ENCODE measurements at regions not wholly inside any gene's neighbourhood (a gene's known extent, or its start where the extent isn't known, plus 50 kb on each side); places are given as distances from the start of the nearest gene placed in this dataset.

DNA sequence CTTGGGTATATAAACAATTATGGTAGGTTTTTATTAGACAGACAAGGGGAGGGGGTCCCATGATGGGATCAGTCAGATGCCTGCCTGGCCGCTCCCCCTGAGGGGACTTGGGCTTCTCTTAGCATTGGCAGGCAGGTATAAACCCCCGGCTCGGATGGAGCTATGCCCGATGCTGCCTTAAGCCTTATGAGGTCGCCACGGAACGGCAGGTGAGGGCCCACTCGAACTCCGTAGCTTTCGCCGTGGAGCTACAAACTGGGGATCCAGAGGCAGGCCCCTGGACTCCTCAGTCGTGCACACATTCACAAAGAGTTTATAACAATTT lies 148.8 kb downstream of the TRIM27 start:
- TF ChIP-seq, protein P1, sequence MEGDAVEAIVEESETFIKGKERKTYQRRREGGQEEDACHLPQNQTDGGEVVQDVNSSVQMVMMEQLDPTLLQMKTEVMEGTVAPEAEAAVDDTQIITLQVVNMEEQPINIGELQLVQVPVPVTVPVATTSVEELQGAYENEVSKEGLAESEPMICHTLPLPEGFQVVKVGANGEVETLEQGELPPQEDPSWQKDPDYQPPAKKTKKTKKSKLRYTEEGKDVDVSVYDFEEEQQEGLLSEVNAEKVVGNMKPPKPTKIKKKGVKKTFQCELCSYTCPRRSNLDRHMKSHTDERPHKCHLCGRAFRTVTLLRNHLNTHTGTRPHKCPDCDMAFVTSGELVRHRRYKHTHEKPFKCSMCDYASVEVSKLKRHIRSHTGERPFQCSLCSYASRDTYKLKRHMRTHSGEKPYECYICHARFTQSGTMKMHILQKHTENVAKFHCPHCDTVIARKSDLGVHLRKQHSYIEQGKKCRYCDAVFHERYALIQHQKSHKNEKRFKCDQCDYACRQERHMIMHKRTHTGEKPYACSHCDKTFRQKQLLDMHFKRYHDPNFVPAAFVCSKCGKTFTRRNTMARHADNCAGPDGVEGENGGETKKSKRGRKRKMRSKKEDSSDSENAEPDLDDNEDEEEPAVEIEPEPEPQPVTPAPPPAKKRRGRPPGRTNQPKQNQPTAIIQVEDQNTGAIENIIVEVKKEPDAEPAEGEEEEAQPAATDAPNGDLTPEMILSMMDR (IDR thresholded peaks at IDR 0.05 in 4 of 5, conservative IDR thresholded peaks at IDR 0.05 in 1 of 5) = no peak
- no peak for TF ChIP-seq POLR2A (IDR thresholded peaks at IDR 0.05)
